Thyroid gland (tissue), 4 donors: ENCODE measurements at regions not wholly inside any gene's neighbourhood (a gene's known extent, or its start where the extent isn't known, plus 50 kb on each side); places are given as distances from the start of the nearest gene placed in this dataset.

ENCODE experiments used
- CTCF ChIP-seq, 6 experiments: fragments of 200-600 bp in 3 of 6; fragments of 450-650 bp in 3 of 6; sonication (generic) in 3 of 6; IDR thresholded peaks; one replicate each; pipeline ENCODE4 v1.5.1; 2016 to 2019; ENCODE audit warnings: antibody characterized with exemption in 6 of 6, mild to moderate bottlenecking in 2 of 6, inconsistent platforms in 1 of 6, moderate library complexity in 1 of 6
- POLR2A ChIP-seq, 2 donors: fragments of 450-650 bp; IDR thresholded peaks; one replicate each; pipeline ENCODE4 v1.6.1; 2017; ENCODE audit warnings: antibody characterized with exemption in 2 of 2, mild to moderate bottlenecking in 2 of 2, moderate library complexity in 1 of 2

- TF ChIP-seq CTCF (IDR thresholded peaks at IDR 0.05), result no peak
- TF ChIP-seq POLR2A (IDR thresholded peaks at IDR 0.05), result no peak
These were observed 407.1 kb upstream of the JAG1 start for GRCh38 chr20:11080781-11081377.
